HG02981 (cell line): ENCODE measurements at regions not wholly inside any gene's neighbourhood (a gene's known extent, or its start where the extent isn't known, plus 50 kb on each side); places are given as distances from the start of the nearest gene placed in this dataset.

Source experiments
- ATAC-seq: cut with Tn5 transposase; IDR thresholded peaks from one replicate; pipeline ENCODE4 v1.9.1; 2021; ENCODE audit warnings: mild to moderate bottlenecking, moderate library complexity; ENCODE audit not compliant: unreplicated experiment

DNA sequence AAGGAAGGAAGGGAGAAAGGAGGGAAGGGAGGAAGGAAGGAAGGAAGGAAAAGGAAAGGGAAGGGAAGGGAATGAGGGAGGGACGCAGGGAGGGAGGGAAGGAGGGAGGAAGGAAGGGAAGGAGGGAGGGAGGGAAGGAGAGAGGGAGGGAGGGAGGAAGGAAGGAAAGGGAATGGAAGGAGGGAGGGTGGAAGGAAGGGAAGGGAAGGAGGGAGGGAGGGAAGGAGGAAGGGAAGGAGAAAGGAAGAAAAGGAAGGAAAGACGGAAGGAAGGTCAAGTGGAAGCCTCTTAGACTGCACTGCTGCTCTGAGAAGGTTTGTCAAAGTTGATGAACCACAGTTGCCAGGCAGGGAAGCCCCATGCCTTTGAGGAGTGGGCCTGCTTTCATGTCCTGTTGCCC lies 324.3 kb upstream of the ZFP64 start:
- ATAC-seq: no peak

DNA sequence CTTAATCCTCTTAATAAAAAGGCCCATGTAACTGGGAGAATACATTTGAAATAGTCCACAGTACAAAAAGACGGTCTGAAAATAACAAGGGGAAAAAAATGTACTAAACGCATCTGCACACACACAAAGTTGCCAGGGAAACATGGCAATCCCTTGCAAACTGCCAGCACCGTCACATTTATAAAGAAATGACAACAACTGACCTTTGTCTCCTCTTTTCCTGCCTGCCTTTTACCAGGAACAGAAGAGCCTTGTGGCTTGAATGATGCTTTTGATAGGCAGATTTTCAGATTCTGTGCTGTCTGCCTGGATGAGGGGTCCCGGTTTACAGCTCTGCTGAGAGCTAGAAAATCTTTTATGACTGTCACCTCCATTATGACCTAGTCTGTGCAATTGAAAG lies 308.6 kb upstream of the ZFP64 start:
- ATAC-seq: no peak

DNA sequence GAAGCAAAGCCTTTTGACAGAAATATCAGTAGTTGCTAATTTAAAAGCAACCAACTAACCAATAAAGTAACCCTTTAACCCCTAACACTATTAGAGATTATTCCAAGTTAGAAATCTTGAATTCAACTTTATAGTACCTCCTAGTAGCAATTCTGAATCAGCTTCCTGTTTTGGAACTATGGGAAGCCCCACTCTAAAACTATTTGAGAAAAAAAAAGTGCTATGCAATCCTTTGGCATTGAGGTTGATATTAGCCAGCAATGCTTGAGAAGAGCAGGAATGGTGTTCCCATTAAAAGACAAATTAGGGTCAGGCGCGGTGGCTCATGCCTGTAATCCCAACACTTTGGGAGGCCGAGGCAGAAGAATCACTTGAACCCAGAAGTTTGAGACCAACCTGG lies 306.2 kb upstream of the ZFP64 start:
- no peak for ATAC-seq

DNA sequence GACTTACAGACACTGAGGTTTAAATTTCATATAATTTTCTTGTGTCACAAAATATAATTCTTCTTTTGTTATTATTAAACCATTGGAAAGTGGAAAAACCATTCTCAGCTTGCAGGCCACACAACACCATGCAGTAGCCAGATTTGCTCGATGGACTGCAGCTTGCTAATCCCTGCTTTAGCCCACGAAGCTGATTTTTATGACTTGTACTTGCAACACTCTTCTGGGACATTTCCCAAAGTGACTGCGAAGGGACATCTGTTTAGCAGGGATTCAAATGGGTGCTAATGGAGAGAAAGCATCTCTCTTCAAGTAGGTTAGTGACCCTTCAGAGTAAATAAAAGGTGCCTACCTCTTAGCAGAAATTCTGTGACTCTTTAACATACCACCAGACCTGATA lies 304.6 kb upstream of the ZFP64 start:
- no peak for ATAC-seq

DNA sequence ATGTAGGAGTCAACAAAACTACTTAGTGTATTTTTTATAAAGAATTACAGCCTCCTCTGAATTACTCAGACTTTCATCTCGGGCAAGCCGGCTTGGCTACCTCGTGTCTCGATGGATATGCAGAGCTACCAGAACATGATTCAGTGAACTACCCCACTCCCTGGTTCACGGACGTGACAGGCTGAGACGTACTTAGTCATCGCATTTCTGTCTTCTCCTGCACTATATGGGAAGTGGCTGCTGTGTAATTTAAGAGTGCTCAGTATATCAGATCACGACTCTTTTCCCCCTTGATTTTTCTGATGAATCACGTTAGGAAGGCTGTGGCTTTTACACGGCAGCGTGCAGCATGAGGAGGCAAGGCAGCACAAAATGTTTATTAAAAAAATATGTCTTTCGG lies 302.7 kb upstream of the ZFP64 start:
- no peak for ATAC-seq

DNA sequence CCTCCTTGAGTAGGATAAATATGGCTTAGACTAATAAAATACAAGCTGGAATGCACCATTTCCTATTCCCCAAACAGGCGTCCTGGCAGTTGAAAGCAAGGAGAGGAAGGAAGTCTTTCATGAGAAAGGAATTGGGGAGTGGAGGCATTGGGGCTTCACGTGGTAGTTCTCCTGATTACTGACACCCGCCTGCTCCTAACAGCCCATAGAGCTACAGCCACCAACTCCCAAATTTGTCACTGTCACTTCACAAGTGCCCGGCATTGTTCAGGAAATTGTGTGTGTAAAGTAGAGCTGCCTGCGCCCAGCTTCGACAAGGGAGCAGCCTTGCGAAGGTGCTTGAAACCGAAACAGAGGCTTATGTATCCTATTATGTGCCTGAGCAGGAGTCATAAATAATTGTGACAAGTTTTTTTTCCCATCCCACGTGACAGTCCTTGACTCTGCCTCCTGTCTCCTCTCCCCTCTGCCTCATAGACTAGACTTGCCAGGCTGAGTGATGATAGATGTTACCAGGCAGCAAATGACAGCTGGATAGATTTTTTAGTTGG lies 301.7 kb upstream of the ZFP64 start:
- ATAC-seq: no peak

DNA sequence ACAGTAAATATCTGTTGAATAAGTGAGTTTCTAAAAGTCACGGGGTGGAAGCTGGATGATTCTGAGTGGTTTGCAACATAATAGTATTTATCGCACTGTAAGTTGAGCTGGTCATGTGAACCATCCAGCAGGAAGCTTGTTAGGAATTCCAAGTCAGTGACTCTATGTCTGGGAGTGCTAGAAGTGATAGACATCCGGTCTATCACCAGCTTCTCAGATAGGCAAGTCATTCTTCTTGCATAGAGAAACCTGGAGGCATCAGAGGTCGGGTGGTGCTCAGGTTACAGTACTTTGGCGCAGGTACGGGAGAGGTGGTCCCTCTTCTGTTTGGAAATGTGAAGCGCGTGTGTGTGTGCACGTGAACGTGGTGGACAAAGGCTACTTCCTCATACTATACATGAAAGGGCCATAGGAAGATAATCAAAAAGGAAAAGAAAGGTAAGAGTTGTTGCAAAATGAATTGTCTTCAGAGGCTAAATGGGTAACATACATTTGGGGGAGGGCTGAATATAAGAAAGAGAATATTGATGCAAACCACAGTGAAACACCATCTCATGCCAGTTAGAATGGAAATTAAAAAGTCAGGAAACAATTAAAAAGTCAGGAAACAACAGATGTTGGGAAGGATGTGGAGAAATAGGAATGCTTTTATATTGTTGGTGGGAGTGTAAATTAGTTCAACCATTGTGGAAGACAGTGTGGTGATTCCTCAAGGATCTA lies 299.3 kb upstream of the ZFP64 start:
- ATAC-seq: no peak

DNA sequence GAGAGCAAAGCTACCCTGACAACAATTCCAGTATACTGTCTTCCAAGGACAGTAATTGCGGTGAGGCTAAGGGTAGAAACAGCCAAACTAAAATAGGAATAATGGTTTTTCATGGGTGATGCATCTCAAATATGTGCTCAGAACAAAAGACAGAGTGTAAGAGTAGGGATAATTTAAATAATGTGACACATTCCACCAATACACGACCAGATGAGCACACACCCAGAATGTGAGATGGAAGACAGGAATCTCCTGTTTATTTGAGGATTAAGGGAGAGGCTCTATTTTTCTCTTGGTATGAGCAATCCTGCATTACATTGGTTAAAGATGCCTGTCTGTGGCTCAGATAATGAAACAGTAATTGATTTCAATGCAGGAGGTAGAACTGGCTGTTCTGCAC lies 292.9 kb upstream of the ZFP64 start:
- no peak for ATAC-seq

DNA sequence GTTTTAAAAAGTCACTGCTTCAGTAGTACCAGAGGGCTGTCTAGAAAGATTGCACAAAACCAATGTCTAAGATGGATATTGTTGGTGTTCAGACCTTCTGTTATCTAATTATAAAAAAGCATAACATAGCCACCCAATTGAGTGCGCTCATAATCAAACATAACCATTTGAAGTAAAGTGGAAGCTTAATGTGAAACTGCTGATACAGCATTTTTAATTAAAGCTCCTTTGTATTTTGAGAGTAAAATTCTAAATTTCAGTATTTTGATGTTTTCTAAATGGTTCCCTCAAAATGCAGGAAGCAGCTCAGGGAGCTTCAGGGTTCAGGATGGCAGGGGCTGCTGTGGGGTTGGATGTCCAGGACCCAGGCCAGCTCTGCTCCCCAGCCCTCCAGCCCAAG lies 291.8 kb upstream of the ZFP64 start:
- no peak for ATAC-seq

DNA sequence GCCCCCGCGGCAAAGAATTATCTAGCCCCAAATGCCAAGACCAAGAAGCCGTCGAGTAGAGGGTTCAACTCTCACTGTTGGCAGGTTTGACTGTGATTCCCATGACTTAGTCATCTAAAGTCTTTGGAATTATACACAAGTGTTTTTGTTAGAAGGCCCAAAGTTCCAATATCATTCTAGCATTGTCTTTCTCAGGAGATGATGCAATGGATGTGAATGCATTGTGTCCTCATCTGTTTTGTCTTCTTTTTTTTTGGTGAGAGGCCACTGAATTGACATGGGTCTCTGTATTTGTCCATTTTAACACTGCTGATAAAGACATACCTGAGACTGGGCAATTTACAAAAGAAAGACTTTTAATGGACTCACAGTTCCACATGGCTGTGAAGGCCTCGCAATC lies 290.5 kb upstream of the ZFP64 start:
- no peak for ATAC-seq

DNA sequence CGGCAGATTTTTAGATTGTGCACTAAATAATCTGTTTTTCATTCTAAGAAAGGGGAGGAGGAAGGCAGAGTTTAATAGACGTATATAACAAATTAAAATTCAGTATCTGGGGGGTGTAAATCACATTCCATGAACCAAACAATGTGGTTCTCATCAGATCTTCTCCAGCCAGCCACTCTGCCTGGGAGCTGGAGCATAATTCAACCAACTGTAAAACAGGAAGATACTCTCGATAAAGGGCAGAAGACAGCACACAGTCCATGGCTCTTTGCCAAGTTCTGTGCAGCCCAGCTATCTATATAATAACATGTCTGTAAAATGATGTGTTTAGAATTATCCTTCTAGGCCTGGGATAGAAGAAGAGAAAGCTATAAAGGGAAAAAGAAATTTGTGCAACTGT lies 289.9 kb upstream of the ZFP64 start:
- no peak for ATAC-seq

DNA sequence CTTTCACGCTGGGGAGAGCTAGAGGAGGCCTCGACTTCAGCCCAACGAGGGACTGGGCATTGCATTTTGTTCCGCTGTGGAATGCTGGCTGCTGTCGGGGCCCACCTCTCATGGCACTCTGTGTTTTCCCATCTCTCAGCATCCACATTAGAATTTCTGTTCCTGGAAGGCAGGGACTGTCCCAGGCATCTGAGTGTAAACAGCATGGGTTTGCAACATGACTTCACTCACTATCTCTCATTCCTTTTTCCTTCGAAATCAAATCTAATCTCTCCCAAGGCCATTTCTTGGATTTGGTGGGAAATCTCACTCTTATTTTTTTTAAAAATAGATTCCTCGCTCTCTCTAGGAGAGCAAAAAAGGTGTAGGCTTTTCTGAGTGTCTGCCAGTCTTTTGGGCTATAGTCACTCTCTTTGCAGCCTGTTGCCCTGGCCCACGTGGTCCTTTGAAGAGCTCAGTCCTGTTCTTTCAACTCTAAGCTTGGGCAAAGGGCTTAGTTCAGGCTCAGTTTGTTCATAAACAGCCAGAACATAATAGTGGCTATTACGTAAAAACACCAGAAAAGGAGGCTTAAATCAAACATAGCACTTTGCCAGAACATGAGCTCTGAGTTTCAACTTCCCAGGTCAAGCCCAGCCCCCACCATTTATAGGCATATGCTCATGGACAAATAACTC lies 284.6 kb upstream of the ZFP64 start:
- no peak for ATAC-seq

DNA sequence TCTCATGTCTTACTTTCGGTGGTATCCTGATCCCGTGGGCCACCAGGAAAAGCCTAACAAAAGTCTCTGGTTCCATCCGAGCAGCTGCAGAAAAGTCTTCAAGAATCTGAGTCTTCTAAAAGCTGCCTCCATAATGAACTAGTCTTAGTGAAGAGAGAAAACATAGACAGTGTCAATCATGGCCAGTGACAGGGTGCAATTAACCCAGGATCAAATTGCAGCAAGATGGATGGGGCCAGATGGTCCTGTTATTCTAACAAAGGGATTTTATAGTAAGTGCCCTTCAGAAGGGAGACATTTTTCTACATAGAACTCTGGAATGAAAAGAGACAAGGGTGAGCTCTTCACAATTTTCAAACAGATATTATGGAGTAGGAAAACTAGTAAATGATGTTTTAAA lies 281.6 kb upstream of the ZFP64 start:
- no peak for ATAC-seq

DNA sequence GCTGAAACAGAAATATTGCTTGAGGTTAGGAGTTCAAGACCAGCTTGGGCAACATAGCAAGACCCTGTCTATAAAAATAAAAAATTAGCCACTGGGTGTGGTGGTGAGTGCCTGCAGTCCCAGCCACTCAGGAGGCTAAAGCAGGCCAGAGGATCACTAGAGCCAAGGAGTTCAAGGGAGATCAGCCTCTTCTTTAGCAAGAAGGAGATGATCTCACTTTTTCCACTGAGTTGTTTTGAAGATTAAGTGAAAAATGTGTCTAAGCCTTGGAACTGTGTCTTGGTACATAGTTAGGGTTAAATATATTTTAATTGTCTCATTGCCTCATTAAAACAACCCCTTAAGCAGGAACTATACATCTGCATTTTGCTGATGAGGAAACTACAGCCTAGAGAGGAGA lies 279.0 kb upstream of the ZFP64 start:
- ATAC-seq: no peak

DNA sequence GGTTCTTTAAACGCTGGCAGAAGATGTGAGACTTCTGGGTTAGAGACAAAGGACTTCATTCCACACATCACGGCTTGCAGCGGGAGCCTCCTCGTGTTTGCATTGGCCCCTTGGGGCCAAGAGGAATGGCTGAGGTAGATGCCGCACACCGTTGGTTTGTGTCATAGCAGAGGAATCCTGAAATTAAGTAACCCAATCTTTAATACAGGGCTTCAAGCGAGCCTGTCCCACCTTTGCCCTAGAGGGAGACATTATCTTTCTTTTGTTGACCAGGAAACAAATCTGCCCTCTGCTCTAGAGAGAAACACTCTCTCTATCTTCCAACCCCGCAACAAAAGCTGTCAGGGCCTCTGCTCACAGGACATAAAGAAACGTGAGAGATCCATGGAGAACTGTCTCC lies 277.5 kb upstream of the ZFP64 start:
- no peak for ATAC-seq

DNA sequence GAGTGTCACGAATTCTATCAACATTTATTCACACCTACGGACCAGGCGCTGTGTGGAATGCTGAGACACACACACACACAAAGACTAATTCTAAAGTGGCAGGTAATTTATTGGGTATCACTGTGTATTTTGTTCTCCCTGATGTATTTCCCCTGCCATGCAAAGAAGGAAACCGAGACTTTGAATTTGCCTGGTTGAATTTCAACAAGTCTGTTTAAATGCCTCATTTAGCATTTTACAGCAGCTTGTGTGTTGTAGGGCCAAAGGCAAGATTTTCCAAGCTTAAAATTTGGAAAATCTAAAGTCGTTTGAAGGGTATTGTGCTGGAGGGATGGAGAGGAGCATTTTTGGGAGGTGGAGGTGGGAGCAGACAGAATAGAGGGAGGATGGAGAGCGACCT lies 274.4 kb upstream of the ZFP64 start:
- ATAC-seq: no peak

DNA sequence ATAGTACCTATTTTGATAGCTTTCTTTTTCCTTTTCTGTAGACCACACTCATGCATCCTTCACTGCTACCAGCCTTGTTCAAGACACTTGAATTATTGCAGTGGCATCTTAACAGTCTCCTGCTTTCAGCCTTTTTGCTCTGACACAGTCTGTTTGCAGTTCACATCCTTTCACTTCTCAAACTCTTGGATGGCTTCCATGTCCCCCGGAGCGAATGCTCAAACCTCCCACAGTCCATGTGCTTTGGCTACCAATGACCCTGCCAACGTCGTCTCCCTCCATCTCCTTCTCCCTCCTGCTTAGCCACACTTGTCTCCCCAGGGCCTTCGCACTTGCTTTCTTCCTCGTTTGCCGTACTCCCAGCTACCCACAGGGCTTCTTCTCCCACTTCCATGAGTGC lies 270.0 kb upstream of the ZFP64 start:
- no peak for ATAC-seq

DNA sequence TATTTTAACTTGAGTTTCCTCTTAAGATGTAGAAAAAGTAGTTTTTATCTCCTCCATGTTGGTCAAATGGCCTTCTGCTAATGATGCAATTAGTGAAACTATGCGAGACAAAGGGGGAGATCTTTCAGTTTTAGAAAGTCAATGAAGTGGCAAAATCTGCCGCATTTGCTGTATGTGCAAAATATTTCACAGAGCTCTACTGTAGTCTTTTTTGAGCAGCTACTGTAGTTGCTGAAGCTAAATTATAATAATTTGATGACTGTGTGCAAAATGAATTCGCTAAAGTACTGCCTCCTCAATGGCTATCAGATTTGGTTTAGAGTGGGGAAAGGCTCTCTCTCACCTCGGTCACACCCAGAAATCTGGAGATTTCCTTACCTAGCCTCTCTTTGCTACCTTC lies 267.6 kb upstream of the ZFP64 start:
- no peak for ATAC-seq

DNA sequence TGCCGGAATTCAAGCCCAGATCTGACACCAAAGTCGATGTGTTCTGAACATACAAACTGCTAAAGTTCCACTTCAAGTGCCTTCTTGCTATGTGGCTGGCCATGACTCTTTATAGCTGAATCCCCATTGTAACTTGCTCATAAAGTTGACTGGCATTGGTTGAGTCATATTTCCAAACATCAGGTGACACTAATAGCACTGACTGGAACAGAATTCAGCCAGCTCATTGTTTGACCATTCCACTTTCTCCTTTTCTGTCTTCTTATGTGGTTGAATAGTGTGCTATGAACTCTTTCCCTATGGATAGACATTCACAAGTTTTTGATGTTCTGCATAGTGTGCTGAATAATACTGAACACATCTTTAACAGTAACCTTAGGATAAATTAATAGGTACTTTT lies 266.2 kb upstream of the ZFP64 start:
- ATAC-seq: no peak

DNA sequence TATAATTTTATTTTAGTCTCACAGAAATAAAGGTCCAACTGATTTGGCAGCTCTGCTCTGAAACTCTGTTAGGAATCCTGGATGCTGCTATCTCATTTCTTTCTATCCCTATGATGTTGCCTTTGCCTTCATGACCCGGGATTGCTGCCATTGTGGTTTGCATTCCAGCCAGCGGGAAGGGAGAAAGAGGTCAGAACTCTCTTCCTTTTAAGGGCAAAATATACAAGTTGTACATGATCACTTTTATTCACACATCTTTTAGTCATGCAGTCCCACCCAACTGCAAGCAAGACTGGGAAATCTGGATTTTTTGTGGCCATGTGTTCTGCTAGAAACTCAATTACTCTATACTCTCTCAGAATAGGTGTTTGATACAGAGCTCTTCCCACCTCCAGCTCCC lies 263.1 kb upstream of the ZFP64 start:
- no peak for ATAC-seq

DNA sequence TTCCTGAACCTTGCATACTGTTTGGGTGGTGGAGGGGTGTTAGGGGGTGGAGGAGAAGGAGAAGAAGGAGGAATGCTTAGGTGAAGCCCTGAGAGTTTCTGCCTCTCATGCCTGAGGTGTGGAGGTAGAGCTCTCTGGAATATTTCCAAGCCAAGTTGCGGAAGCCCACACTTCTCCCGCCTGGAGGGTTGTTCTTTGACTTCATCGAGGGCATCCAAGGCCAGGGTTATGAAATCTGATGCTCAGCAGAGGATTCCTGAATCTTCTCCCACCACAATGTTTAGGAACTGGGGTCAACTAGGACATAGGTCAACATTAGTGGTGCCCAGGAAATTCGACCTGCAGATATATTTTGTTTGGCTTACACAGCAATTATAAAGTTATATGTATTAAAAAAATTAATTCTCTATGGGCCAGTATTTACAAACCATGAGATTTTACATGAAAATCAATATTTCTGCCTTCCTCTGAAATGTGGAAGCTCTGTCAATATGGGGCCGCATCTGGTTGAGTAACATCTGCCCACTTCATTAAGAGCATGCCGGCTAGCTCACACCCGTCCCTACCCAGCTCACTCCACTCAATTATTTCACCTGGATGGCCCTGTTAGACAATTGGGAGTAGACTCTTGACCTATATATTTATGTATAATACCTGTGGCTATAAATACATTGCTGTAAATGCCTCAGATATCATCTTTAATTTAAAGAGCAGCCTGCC lies 257.1 kb upstream of the ZFP64 start:
- ATAC-seq: no peak

DNA sequence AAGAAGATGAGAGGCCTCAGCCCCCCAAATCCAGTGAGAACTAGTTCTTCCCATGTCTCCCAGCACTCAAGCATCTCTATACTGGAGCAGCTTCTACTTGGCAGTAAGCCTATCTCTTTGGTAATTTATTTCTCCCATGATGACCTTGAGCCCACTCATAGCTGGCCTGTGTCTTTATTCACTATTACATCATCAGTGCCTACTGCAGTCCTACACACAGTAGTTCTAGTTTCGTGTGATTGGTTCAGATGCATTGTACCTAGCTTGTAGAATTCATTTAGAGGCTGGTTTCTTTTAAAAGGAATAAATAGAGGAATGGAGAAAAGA lies 255.6 kb upstream of the ZFP64 start:
- no peak for ATAC-seq
